ENCODE measurements at regions not wholly inside any gene's neighbourhood (a gene's known extent, or its start where the extent isn't known, plus 50 kb on each side); places are given as distances from the start of the nearest gene placed in this dataset.
A peak's percentile ranks its signal among the peaks of the same experiment; 100 is the strongest.

DNA sequence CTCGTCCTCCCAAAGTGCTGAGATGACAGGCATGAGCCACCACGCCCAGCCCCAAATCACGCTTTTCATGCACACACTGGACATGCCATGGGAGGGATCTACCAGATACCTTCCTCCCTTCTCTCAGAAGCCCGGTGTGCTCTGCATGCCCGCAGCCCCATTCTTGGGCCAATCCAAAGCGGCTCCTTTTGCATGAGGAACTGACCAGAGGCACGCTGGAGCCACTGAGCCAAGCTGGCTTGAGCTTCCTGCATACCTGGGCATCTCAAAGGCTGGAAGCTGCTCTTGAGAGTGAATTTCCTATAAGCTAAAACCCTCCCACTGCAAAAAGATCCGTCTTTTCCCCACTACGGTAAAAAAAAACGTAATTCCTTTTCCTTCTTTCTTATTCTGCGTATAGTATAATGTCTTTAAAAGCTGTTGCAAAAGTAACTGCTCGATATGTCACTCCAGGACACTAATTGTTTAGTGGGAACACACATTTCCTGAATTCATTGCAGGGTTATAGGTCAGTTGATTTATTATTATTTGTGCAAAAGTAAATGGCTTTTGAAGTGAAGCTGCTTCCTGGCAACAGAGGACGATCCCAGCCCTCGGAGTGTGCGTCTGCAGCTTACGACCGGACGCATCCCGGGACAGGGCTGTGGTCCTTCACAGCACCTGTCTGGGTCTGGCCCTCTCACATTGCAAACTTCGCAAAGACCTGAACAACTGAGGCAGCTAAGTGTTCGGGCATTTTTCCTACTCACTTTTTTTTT lies 61.8 kb upstream of the ETS2 start:
- no peak for DNase-seq

DNA sequence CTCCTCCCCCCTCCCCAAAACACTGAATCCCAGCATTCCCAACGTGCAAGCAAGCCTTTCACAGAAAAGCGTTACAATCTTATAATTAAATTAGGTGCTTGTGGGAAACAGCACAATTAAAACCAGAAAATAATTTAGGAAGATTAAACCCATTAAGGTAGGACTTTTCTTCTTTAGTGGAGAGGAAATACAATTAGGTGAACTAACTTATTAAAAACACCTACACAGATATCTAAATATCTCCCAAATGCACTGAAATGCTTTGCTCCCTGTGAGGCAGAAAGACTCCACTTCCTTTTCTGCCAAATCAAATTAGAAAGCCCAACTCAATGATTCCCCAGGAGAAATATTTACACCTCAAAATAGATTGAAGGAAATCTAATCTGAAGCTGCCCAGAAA lies 60.9 kb upstream of the ETS2 start:
- no peak for DNase-seq

DNA sequence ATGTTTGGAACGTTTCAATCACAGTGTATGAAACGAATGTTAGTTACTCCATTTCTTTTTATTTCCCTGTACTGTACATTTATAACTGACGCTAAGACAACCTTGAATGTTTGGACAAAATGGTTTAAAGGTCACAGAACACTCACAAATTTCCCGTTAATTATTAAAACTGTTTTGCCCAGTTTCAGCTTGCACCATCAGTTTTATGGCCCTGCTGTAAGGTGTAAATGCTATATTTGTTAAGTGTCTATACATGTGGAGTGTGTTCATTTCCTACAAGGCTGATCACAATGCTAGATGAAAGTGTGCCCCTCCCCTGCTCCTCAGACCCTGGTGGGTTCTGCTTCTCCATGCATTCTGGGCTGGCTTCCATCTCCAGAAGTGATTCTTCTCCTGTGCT lies 57.9 kb upstream of the ETS2 start:
- DNase-seq = no peak

DNA sequence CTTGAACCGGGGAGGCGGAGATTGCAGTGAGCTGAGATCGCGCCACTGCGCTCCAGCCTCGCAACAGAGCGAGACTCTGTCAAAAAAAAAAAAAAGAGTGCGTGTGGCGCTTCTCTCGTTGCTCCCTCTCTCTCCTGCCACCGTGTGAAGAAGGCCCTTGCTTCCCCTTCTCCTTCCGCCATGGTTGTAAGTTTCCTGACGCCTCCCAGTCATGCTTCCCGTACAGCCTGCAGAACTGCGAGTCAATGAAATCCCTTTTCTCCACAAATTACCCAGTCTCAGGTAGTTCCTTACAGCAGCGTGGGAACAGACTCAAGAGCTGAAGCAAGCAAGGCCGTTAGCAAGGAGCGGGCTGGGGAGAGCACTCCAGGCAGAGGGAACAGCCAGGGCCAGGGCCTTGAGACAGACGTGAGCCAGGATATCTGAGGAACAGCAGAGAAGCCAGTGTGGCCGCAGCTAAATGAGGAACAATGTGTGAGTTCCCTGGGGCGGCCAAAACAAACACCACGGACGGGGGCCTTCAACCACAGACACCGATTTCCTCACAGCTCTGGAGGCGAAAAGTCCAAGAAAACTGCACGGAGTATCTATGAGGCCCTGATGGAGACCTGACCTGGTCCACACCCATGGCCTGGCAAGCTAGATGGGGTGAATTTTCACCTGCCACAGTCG lies 54.2 kb upstream of the ETS2 start:
- peak in 1 of 2 donors; percentile 33 for DNase-seq

DNA sequence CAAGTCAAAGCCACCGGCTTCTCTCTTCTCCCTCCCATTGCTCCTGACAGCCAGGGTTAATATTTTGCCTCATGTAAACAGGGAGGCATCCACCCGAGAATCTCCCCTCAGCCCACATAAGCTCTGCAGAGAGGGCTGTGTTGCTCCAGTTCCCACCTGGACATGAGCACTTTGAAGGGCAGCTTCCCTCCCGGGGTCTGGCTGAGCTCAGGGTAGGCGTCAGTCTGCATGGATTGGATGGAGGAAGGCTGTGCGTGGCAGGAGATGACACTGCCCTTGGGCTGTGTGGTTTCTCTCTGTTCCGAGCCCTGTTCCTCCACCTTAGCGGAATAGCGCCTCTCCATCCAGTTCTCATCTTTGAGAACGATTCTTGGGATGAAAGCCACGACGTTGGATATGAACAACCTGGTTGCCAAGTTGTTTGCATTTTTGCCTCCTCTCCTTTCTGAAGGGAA lies 53.7 kb upstream of the ETS2 start:
- no peak for DNase-seq

DNA sequence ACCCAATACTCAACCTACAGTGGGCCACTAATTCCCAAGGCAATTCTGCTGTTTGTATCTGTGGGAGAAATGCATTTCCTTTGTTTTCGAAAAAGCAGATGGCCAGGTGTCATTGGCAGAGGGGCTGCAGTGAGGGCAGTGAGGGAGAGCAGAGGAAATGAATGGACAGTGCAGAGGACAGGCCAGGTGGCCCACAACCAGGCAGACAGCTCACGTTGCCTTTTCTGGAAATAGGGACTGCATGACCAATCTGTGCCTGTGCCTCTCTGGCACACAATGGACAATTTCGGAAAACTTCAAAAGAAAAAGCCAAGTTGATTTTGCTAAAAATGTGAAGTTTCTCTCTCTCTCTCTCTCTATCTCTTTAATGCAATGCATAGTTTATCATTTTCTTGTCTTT lies 52.6 kb upstream of the ETS2 start:
- no peak for DNase-seq

DNA sequence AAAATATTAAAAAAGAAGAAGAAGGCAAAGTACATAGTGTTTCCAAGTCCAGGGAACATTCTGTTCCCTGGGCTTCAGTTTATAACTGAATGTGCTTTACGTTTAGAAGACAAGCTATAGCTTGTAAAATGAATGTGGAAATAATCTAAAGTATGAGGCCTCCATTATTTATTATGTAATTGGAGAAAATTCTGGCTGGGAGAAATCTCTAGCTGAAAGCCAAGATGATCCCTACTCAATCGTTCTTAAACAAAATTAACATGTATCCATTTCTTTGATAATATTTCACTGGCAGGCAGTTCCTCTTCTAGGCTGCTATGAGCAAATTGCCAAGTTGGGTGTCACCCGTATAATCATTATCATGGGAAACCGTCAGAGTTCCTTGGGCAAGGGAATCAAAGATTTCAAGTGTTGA lies 52.2 kb upstream of the ETS2 start:
- DNase-seq = no peak
